Endothelial cell of umbilical vein (primary cell): ENCODE measurements at regions not wholly inside any gene's neighbourhood (a gene's known extent, or its start where the extent isn't known, plus 50 kb on each side); places are given as distances from the start of the nearest gene placed in this dataset.

Experiments used
- BruUV-seq: library from RNA; stranded (reverse); fragments of 400-500 nt; replicated peaks from 2 replicates; lab custom pipeline; 2021; lab: Mats Ljungman, UMichigan
- CTCF ChIA-PET: fragments of 300-600, 350-600 bp; sonication (Branson Sonifier 250); formaldehyde crosslinking; loops from one replicate; lab custom pipeline; 2021; ENCODE audit warnings: antibody characterized with exemption, inconsistent platforms; lab: Charles Lee
- POLR2A ChIA-PET: fragments of 300-600, 350-600 bp; sonication (Branson Sonifier 250); formaldehyde crosslinking; loops from one replicate; lab custom pipeline; 2021; ENCODE audit warnings: antibody characterized with exemption, inconsistent platforms; lab: Charles Lee
- DNase-seq: peaks from one replicate; pipeline ENCODE4 v3.0.0-alpha.2; 2011; ENCODE audit warnings: low read depth, low spot score
- FAIRE-seq: peaks from 2 replicates; lab custom pipeline; 2011; peaks lifted over from hg19 to GRCh38; lab: Jason Lieb, UNC
- H2AFZ ChIP-seq: 2 replicates; pipeline ENCODE4 v1.6.0; 2012; ENCODE audit warnings: low read depth, low read length, control low read depth, inconsistent platforms
- H3K27ac ChIP-seq: 2 replicates; pipeline ENCODE4 v1.5.1; 2011; ENCODE audit warnings: low read depth, mild to moderate bottlenecking, control low read depth, low read length, moderate library complexity; ENCODE audit not compliant: insufficient read depth
- H3K27me3 ChIP-seq, 2 experiments: 2 replicates each; pipeline versions ENCODE4 v1.6.0 to v1.6.1; 2011; ENCODE audit warnings: low read length in 2 of 2, mixed read lengths in 1 of 2; ENCODE audit not compliant: control insufficient read depth in 2 of 2, insufficient read depth in 2 of 2
- H3K36me3 ChIP-seq, 2 experiments: 2 replicates in 1 of 2; 3 replicates in 1 of 2; pipeline ENCODE4 v1.5.1; 2011; ENCODE audit warnings: low read length in 2 of 2, mild to moderate bottlenecking in 1 of 2, moderate library complexity in 1 of 2; ENCODE audit not compliant: control insufficient read depth in 2 of 2, insufficient read depth in 2 of 2; ENCODE audit errors: extremely low read depth in 1 of 2
- H3K4me1 ChIP-seq: 3 replicates; pipeline ENCODE4 v1.5.1; 2011; ENCODE audit warnings: mild to moderate bottlenecking, low read length; ENCODE audit not compliant: control insufficient read depth, insufficient read depth; ENCODE audit errors: extremely low read depth
- H3K4me2 ChIP-seq: 2 replicates; pipeline ENCODE4 v1.6.1; 2011; ENCODE audit warnings: low read length, control low read depth, mixed read lengths; ENCODE audit not compliant: insufficient read depth
- H3K4me3 ChIP-seq, 3 experiments: fragments of 200-600 bp in 1 of 3; sonication (generic), shearing (Covaris generic) in 1 of 3; replicated peaks in 1 of 3; 2 replicates each; pipeline ENCODE4 v1.5.1; 2011 to 2016; ENCODE audit warnings: control low read depth in 3 of 3, low read length in 3 of 3, mild to moderate bottlenecking in 2 of 3, inconsistent platforms in 1 of 3, low read depth in 1 of 3, moderate library complexity in 1 of 3; ENCODE audit not compliant: insufficient read depth in 1 of 3
- H3K79me2 ChIP-seq: 2 replicates; pipeline ENCODE4 v1.6.0; 2012; ENCODE audit warnings: low read length, inconsistent platforms; ENCODE audit not compliant: control insufficient read depth, insufficient read depth
- H3K9ac ChIP-seq: replicated peaks from 2 replicates; pipeline ENCODE3; 2011; ENCODE audit warnings: low read length, control low read depth; ENCODE audit not compliant: insufficient read depth; ENCODE audit errors: extremely low read depth
- H3K9me1 ChIP-seq: replicated peaks from 3 replicates; pipeline ENCODE4 v1.6.0; 2011; ENCODE audit warnings: mild to moderate bottlenecking, low read length; ENCODE audit not compliant: control insufficient read depth, insufficient read depth; ENCODE audit errors: extremely low read depth
- H3K9me3 ChIP-seq: replicated peaks from 2 replicates; pipeline ENCODE4 v1.5.1; 2012; ENCODE audit warnings: low read length, inconsistent platforms; ENCODE audit not compliant: control insufficient read depth, insufficient read depth
- H4K20me1 ChIP-seq: replicated peaks from 2 replicates; pipeline ENCODE3; 2011; ENCODE audit warnings: mild to moderate bottlenecking, low read length; ENCODE audit not compliant: control insufficient read depth, insufficient read depth; ENCODE audit errors: extremely low read depth
- EZH2 ChIP-seq: IDR thresholded peaks from 2 replicates; pipeline ENCODE4 v1.6.1; 2012; ENCODE audit warnings: borderline replicate concordance, low read depth, mild to moderate bottlenecking, moderate library complexity, low read length, inconsistent platforms; ENCODE audit not compliant: severe bottlenecking
- FOS ChIP-seq: IDR thresholded peaks from 2 replicates; pipeline ENCODE4 v1.6.1; 2011; ENCODE audit warnings: mild to moderate bottlenecking, low read length, moderate library complexity, borderline replicate concordance; ENCODE audit not compliant: insufficient read depth
- GATA2 ChIP-seq: IDR thresholded peaks from 2 replicates; pipeline ENCODE4 v1.7.0; 2011; ENCODE audit warnings: low read depth, mild to moderate bottlenecking, moderate library complexity, mixed read lengths, low read length; ENCODE audit not compliant: insufficient read length, insufficient read depth
- JUN ChIP-seq: IDR thresholded peaks from 2 replicates; pipeline ENCODE4 v1.6.1; 2011; ENCODE audit warnings: borderline replicate concordance, low read depth; ENCODE audit not compliant: insufficient read length, insufficient read depth
- MYC ChIP-seq: IDR thresholded peaks from one replicate; pipeline ENCODE4 v1.6.1; 2011; ENCODE audit warnings: mild to moderate bottlenecking, low read depth, low read length
- POLR2A ChIP-seq: IDR thresholded peaks from 2 replicates; pipeline ENCODE4 v1.6.1; 2012; ENCODE audit warnings: low read depth, mild to moderate bottlenecking, control low read depth, low read length
- dilution Hi-C: fragments of 300-500 bp; cut with MboI; formaldehyde crosslinking; loops from one replicate; pipeline ENCODE4 v1.15.0; 2019; ENCODE audit warnings: low sequenced_read_pairs; ENCODE audit not compliant: extremely low pct_ligation_motif_present
- intact Hi-C: fragments of 100-400 bp; cut with micrococcal nuclease; formaldehyde crosslinking; loops from one replicate; pipeline ENCODE4 v1.10.0; 2022
- TF ChIP-seq, protein P1 (sequence below): IDR thresholded peaks from 2 replicates; pipeline ENCODE4 v1.6.1; 2011; ENCODE audit not compliant: insufficient read depth, insufficient read length

GRCh38 chr6:163802267-163802666 is 387.7 kb downstream of the QKI start:
- Histone ChIP-seq H3K4me2 (no peak overlapping the region), H3K27ac (no peak overlapping the region), H3K27me3 (no peaks in the 10 kb centered on the region), H3K4me3 (no peak overlapping the region), H3K9me3 (no peaks in the 10 kb centered on the region), H3K9ac (no peak overlapping the region), H4K20me1 (no peaks in the 10 kb centered on the region), H3K4me1 (no peaks in the 10 kb centered on the region), H3K9me1 (no peaks in the 10 kb centered on the region), H2AFZ (no peak overlapping the region), H3K79me2 (no peaks in the 10 kb centered on the region), H3K36me3 (no peaks in the 10 kb centered on the region)
- ChIA-PET CTCF (no interaction called here), POLR2A (no interaction called here)
- no TSS peak for BruUV-seq
- no peak for FAIRE-seq
- dilution Hi-C loops: no loop called here
- no peak for DNase-seq
- intact Hi-C loops: no loop called here
- TF ChIP-seq MYC (no peak), JUN (no peak), GATA2 (no peak)

GRCh38 chr6:163797296-163797845 is 382.9 kb downstream of the QKI start:
- no peaks in the 10 kb centered on the region for H3K36me3 ChIP-seq
- TF ChIP-seq EZH2 (no peak), FOS (no peak), MYC (no peak), POLR2A (no peak)
- TF ChIP-seq, protein P1, sequence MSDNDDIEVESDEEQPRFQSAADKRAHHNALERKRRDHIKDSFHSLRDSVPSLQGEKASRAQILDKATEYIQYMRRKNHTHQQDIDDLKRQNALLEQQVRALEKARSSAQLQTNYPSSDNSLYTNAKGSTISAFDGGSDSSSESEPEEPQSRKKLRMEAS: no peak
- no peaks in the 10 kb centered on the region for H3K79me2 ChIP-seq
- H4K20me1 ChIP-seq: no peaks in the 10 kb centered on the region
- no TSS peak for BruUV-seq
- H2AFZ ChIP-seq: no peak overlapping the region
- H3K4me2 ChIP-seq: no peak overlapping the region
- H3K4me1 ChIP-seq: no peaks in the 10 kb centered on the region
- ChIA-PET POLR2A (no interaction called here), CTCF (no interaction called here)
- no peak overlapping the region for H3K4me3 ChIP-seq
- no peak for DNase-seq
- no peaks in the 10 kb centered on the region for H3K9me3 ChIP-seq
- dilution Hi-C loops: no loop called here
- H3K27me3 ChIP-seq: no peaks in the 10 kb centered on the region
- H3K27ac ChIP-seq: no peak overlapping the region
- intact Hi-C loops: no loop called here
- H3K9ac ChIP-seq: no peak overlapping the region
- no peak for FAIRE-seq
- H3K9me1 ChIP-seq: no peaks in the 10 kb centered on the region
